CD4-positive, alpha-beta memory T cell (primary cell): ENCODE measurements at regions not wholly inside any gene's neighbourhood (a gene's known extent, or its start where the extent isn't known, plus 50 kb on each side); places are given as distances from the start of the nearest gene placed in this dataset.
A peak's percentile ranks its signal among the peaks of the same experiment; 100 is the strongest.

Experiments
- CTCF ChIA-PET: fragments of 350-600 bp; sonication (Branson Sonifier 250); formaldehyde crosslinking; loops from one replicate; lab custom pipeline; 2021; ENCODE audit warnings: inconsistent platforms; ENCODE audit not compliant: partially characterized antibody; lab: Charles Lee
- POLR2A ChIA-PET: fragments of 350-600 bp; sonication (Branson Sonifier 250); formaldehyde crosslinking; loops from one replicate; lab custom pipeline; 2021; ENCODE audit not compliant: partially characterized antibody; lab: Charles Lee
- DNase-seq, 5 donors: peaks; one replicate each; pipeline versions ENCODE4 v3.0.0 to v3.0.0-alpha.2; 2020 to 2022; ENCODE audit warnings: mixed read lengths in 1 of 5
- H3K27ac ChIP-seq: one replicate; pipeline ENCODE4 v1.7.0; 2013; ENCODE audit warnings: low read depth, low read length
- H3K27me3 ChIP-seq: 2 replicates; pipeline ENCODE4 v1.7.0; 2013; ENCODE audit warnings: mild to moderate bottlenecking, low read length, moderate library complexity; ENCODE audit not compliant: insufficient read depth
- H3K36me3 ChIP-seq: 2 replicates; pipeline ENCODE4 v1.7.0; 2013; ENCODE audit warnings: mild to moderate bottlenecking, low read length, moderate library complexity; ENCODE audit not compliant: insufficient read depth
- H3K4me1 ChIP-seq: 2 replicates; pipeline ENCODE4 v1.7.0; 2013; ENCODE audit warnings: mild to moderate bottlenecking, low read length, moderate library complexity; ENCODE audit not compliant: insufficient read depth
- H3K4me3 ChIP-seq, 2 donors: one replicate each; pipeline ENCODE4 v1.7.0; 2013; ENCODE audit warnings: low read length in 2 of 2, mild to moderate bottlenecking in 1 of 2
- H3K9me3 ChIP-seq, 2 donors: one replicate each; pipeline ENCODE4 v1.7.0; 2013; ENCODE audit warnings: low read length in 2 of 2, control low read depth in 1 of 2; ENCODE audit not compliant: control insufficient read depth in 1 of 2
- H3K27ac Mint-ChIP-seq, 7 donors: one replicate each; pipeline ENCODE4 v1.8.0; 2020 to 2021; ENCODE audit warnings: mixed read lengths in 7 of 7, mild to moderate bottlenecking in 6 of 7, inconsistent platforms in 3 of 7, moderate library complexity in 3 of 7
- H3K27me3 Mint-ChIP-seq, 2 donors: one replicate each; pipeline ENCODE4 v1.8.0; 2020 to 2021; ENCODE audit warnings: mixed read lengths in 2 of 2
- H3K36me3 Mint-ChIP-seq, 2 donors: one replicate each; pipeline ENCODE4 v1.8.0; 2020 to 2021; ENCODE audit warnings: mixed read lengths in 2 of 2, inconsistent platforms in 1 of 2, mild to moderate bottlenecking in 1 of 2
- H3K4me1 Mint-ChIP-seq, 4 donors: one replicate each; pipeline ENCODE4 v1.8.0; 2020 to 2021; ENCODE audit warnings: mixed read lengths in 4 of 4, mild to moderate bottlenecking in 1 of 4
- H3K4me3 Mint-ChIP-seq, 8 donors: one replicate each; pipeline ENCODE4 v1.8.0; 2020 to 2021; ENCODE audit warnings: mixed read lengths in 8 of 8, mild to moderate bottlenecking in 7 of 8, moderate library complexity in 6 of 8, inconsistent platforms in 3 of 8
- H3K9me3 Mint-ChIP-seq, 8 donors: one replicate each; pipeline ENCODE4 v1.8.0; 2020 to 2021; ENCODE audit warnings: mixed read lengths in 8 of 8, mild to moderate bottlenecking in 5 of 8, inconsistent platforms in 3 of 8, moderate library complexity in 1 of 8
- intact Hi-C: fragments of 100-400 bp; cut with micrococcal nuclease; formaldehyde crosslinking; loops from one replicate; pipeline ENCODE4 v1.15.1; 2023

- ChIA-PET CTCF (no interaction called here), POLR2A (no interaction called here)
- Histone ChIP-seq H3K4me3 (no peak overlapping the region), H3K36me3 (no peaks in the 10 kb centered on the region), H3K4me1 (no peaks in the 10 kb centered on the region), H3K27me3 (no peaks in the 10 kb centered on the region), H3K9me3 (no peaks in the 10 kb centered on the region), H3K27ac (no peak overlapping the region)
- Mint-ChIP-seq H3K36me3 (no peaks in the 10 kb centered on the region), H3K4me3 (no peak overlapping the region), H3K4me1 (no peaks in the 10 kb centered on the region), H3K9me3 (peaks cover 0 to 7% (median 0%) of the 10 kb centered on the region in 8 donors), H3K27me3 (no peaks in the 10 kb centered on the region), H3K27ac (no peak overlapping the region)
- intact Hi-C loops = no loop called here
- DNase-seq = peak in 1 of 5 donors; percentile 25
Measured at GRCh38 chr15:37550360-37551024, 383.9 kb upstream of the TMCO5A start.

GRCh38 chr15:37572401-37572800 is 362.0 kb upstream of the TMCO5A start:
- H3K4me1 ChIP-seq = no peaks in the 10 kb centered on the region
- no peak for DNase-seq
- H3K27me3 Mint-ChIP-seq = no peaks in the 10 kb centered on the region
- ChIA-PET POLR2A (no interaction called here), CTCF (no interaction called here)
- no peak overlapping the region for H3K4me3 Mint-ChIP-seq
- H3K27ac Mint-ChIP-seq = no peak overlapping the region
- intact Hi-C loops = no loop called here
- H3K27me3 ChIP-seq = no peaks in the 10 kb centered on the region
- no peak overlapping the region for H3K4me3 ChIP-seq
- H3K9me3 Mint-ChIP-seq = peaks cover 0 to 7% (median 0%) of the 10 kb centered on the region in 8 donors
- no peaks in the 10 kb centered on the region for H3K9me3 ChIP-seq
- H3K36me3 ChIP-seq = no peaks in the 10 kb centered on the region
- H3K36me3 Mint-ChIP-seq = no peaks in the 10 kb centered on the region
- no peak overlapping the region for H3K27ac ChIP-seq
- H3K4me1 Mint-ChIP-seq = no peaks in the 10 kb centered on the region

- no peaks in the 10 kb centered on the region for H3K4me1 Mint-ChIP-seq
- H3K36me3 ChIP-seq = no peaks in the 10 kb centered on the region
Measured at GRCh38 chr15:37574985-37575384, 359.5 kb upstream of the TMCO5A start.

GRCh38 chr15:37576952-37577351 is 357.5 kb upstream of the TMCO5A start:
- no peaks in the 10 kb centered on the region for H3K36me3 Mint-ChIP-seq
- no peaks in the 10 kb centered on the region for H3K27me3 ChIP-seq
- no peaks in the 10 kb centered on the region for H3K4me1 ChIP-seq
- H3K27ac Mint-ChIP-seq = no peak overlapping the region
- ChIA-PET CTCF (no interaction called here), POLR2A (no interaction called here)
- no peaks in the 10 kb centered on the region for H3K36me3 ChIP-seq
- no peak overlapping the region for H3K4me3 Mint-ChIP-seq
- no peak for DNase-seq
- H3K9me3 Mint-ChIP-seq = peaks cover 0 to 2% (median 0%) of the 10 kb centered on the region in 8 donors
- H3K4me3 ChIP-seq = no peak overlapping the region
- H3K27me3 Mint-ChIP-seq = no peaks in the 10 kb centered on the region
- no peaks in the 10 kb centered on the region for H3K9me3 ChIP-seq
- no peaks in the 10 kb centered on the region for H3K4me1 Mint-ChIP-seq
- no peak overlapping the region for H3K27ac ChIP-seq
- intact Hi-C loops = no loop called here

More at GRCh38 chr15:37574985-37575384, 359.5 kb upstream of the TMCO5A start:
- peaks cover 0 to 2% (median 0%) of the 10 kb centered on the region in 8 donors for H3K9me3 Mint-ChIP-seq
- Histone ChIP-seq H3K4me3 (no peak overlapping the region), H3K4me1 (no peaks in the 10 kb centered on the region), H3K9me3 (no peaks in the 10 kb centered on the region), H3K27me3 (no peaks in the 10 kb centered on the region), H3K27ac (no peak overlapping the region)
- no peak overlapping the region for H3K4me3 Mint-ChIP-seq
- DNase-seq = no peak
- POLR2A ChIA-PET = no interaction called here
- no peaks in the 10 kb centered on the region for H3K27me3 Mint-ChIP-seq
- CTCF ChIA-PET = no interaction called here
- H3K27ac Mint-ChIP-seq = no peak overlapping the region
- no peaks in the 10 kb centered on the region for H3K36me3 Mint-ChIP-seq
- intact Hi-C loops = no loop called here

DNA sequence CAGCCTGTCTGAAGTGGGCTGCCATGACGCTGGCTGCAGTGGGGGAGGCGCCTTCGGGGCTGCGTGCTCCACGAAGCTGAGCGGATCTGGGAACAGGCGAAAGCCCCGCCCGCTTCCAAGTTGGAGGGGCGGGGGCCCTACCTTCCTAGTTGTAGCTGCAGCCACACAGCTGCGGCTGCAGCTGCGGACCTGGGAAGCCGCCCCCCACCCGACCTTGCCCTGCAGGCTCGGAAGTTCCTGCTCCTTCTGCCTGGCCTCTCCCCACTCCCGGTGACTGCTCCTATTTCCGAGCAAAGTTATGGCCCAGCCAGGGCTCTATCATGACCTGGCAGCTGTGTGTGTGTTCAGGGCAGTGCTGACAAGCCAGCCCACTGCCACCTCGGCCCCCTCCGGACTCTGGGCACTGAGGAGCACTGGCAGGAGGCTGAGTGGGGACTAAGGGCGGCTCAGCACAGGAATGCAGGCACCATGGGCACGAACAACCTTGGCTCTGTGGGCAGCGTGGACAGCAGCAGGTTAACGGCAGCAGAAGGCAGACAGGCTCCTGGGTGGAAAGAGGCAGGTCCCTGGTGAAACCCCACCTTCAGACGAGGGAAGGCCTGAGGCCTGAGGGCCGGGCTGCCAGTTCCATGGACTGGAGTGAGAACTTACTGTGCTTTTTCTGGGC is 352.4 kb upstream of the TMCO5A start:
- Histone ChIP-seq H3K27ac (no peak overlapping the region), H3K9me3 (no peaks in the 10 kb centered on the region), H3K27me3 (no peaks in the 10 kb centered on the region), H3K4me3 (no peak overlapping the region), H3K4me1 (no peaks in the 10 kb centered on the region), H3K36me3 (no peaks in the 10 kb centered on the region)
- no peak for DNase-seq
- Mint-ChIP-seq H3K27ac (no peak overlapping the region), H3K4me1 (no peaks in the 10 kb centered on the region), H3K27me3 (no peaks in the 10 kb centered on the region), H3K36me3 (no peaks in the 10 kb centered on the region), H3K9me3 (peaks cover 0 to 4% (median under 1%) of the 10 kb centered on the region in 8 donors), H3K4me3 (no peak overlapping the region)
- CTCF ChIA-PET = no interaction called here
- intact Hi-C loops = no loop called here
- POLR2A ChIA-PET = no interaction called here

DNA sequence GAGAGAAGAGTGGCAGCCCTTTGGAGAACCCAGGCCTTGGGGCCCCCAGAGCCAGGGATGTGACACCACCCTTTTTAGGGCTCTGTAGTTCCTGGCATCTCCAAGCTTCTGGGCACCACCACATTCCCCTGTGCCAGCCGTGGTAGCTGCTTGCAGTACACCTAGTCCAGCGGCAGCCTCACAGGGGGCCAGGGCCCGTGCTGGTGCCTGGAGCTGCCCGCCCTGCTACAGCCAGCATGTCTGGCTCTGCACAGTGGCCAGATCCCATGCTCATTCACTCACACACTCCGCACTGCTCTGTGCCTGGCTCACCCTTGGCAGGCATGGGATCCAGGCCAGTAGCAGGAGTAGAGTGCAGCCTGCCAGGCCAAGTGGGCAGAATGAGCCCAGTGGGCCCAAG is 351.6 kb upstream of the TMCO5A start:
- no peaks in the 10 kb centered on the region for H3K27me3 Mint-ChIP-seq
- CTCF ChIA-PET = no interaction called here
- no peaks in the 10 kb centered on the region for H3K9me3 ChIP-seq
- no peak overlapping the region for H3K4me3 Mint-ChIP-seq
- intact Hi-C loops = no loop called here
- no peaks in the 10 kb centered on the region for H3K36me3 ChIP-seq
- H3K4me1 ChIP-seq = no peaks in the 10 kb centered on the region
- H3K27ac Mint-ChIP-seq = no peak overlapping the region
- POLR2A ChIA-PET = no interaction called here
- no peaks in the 10 kb centered on the region for H3K36me3 Mint-ChIP-seq
- H3K9me3 Mint-ChIP-seq = peaks cover 0 to 9% (median 3%) of the 10 kb centered on the region in 8 donors
- no peaks in the 10 kb centered on the region for H3K27me3 ChIP-seq
- DNase-seq = no peak
- no peak overlapping the region for H3K4me3 ChIP-seq
- H3K4me1 Mint-ChIP-seq = no peaks in the 10 kb centered on the region
- no peak overlapping the region for H3K27ac ChIP-seq

DNA sequence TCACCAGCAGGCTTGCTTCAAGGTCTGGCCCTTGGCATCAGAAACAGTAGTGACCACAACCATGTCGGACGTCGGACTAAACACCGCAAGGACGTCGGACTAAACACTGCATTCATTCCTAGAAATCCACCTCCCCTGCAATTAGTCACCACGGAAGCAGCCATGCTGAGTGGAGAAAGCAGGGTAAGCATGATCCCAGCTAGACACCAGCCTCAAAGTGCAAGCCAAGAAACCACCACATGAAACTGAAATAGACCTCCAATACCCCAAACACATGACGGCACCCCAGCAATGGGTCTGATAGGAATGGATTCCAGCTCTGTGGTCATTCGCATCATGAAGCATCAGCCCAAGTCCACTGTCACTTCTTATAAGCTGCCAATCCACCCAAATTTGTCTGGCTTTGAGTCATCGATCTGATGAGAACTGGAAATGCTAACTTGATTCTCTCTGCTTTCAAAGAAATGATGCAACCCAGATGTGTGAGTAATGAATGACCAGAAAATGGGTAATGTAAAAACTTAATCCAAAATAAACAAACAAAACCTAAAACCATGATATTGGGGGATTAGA is 348.3 kb upstream of the TMCO5A start:
- Histone ChIP-seq H3K4me1 (no peaks in the 10 kb centered on the region), H3K36me3 (no peaks in the 10 kb centered on the region), H3K27ac (no peak overlapping the region), H3K9me3 (no peaks in the 10 kb centered on the region), H3K4me3 (no peak overlapping the region), H3K27me3 (no peaks in the 10 kb centered on the region)
- intact Hi-C loops = no loop called here
- no peaks in the 10 kb centered on the region for H3K36me3 Mint-ChIP-seq
- H3K27ac Mint-ChIP-seq = no peak overlapping the region
- no peaks in the 10 kb centered on the region for H3K4me1 Mint-ChIP-seq
- no peaks in the 10 kb centered on the region for H3K27me3 Mint-ChIP-seq
- H3K9me3 Mint-ChIP-seq = peaks cover 0 to 9% (median 3%) of the 10 kb centered on the region in 8 donors
- ChIA-PET CTCF (no interaction called here), POLR2A (no interaction called here)
- no peak for DNase-seq
- no peak overlapping the region for H3K4me3 Mint-ChIP-seq
